IPS-18c (cell line): ENCODE measurements at regions not wholly inside any gene's neighbourhood (a gene's known extent, or its start where the extent isn't known, plus 50 kb on each side); places are given as distances from the start of the nearest gene placed in this dataset.

Source experiments
- H3K4me3 ChIP-seq: 2 replicates; pipeline ENCODE4 v1.7.0; 2013; ENCODE audit warnings: low read depth, mild to moderate bottlenecking, low read length, moderate library complexity; ENCODE audit not compliant: insufficient read depth
- H3K9me3 ChIP-seq: one replicate; pipeline ENCODE4 v1.6.1; 2013; ENCODE audit warnings: mild to moderate bottlenecking, low read length, moderate library complexity; ENCODE audit not compliant: control insufficient read depth, insufficient read depth

GRCh38 chr4:187433141-187433540 lies 562.4 kb upstream of the ZFP42 start:
- peaks cover under 1% of the 10 kb centered on the region for H3K9me3 ChIP-seq
- H3K4me3 ChIP-seq: no peak overlapping the region

GRCh38 chr4:187436251-187436650 lies 559.3 kb upstream of the ZFP42 start:
- peaks cover 2% of the 10 kb centered on the region for H3K9me3 ChIP-seq
- no peak overlapping the region for H3K4me3 ChIP-seq

GRCh38 chr4:187444061-187444460 lies 551.5 kb upstream of the ZFP42 start:
- H3K4me3 ChIP-seq: no peak overlapping the region
- H3K9me3 ChIP-seq: no peaks in the 10 kb centered on the region

GRCh38 chr4:187449702-187450101 lies 545.9 kb upstream of the ZFP42 start:
- Histone ChIP-seq H3K4me3 (no peak overlapping the region), H3K9me3 (no peaks in the 10 kb centered on the region)

GRCh38 chr4:187451776-187452175 lies 543.8 kb upstream of the ZFP42 start:
- no peak overlapping the region for H3K4me3 ChIP-seq
- H3K9me3 ChIP-seq: no peaks in the 10 kb centered on the region

GRCh38 chr4:187460016-187460415 lies 535.6 kb upstream of the ZFP42 start:
- Histone ChIP-seq H3K4me3 (no peak overlapping the region), H3K9me3 (peaks cover 2% of the 10 kb centered on the region)

- H3K9me3 ChIP-seq: peaks cover 2% of the 10 kb centered on the region
- no peak overlapping the region for H3K4me3 ChIP-seq
Measured at GRCh38 chr4:187464573-187464972, 531.0 kb upstream of the ZFP42 start.

GRCh38 chr4:187467224-187467623 lies 528.3 kb upstream of the ZFP42 start:
- H3K4me3 ChIP-seq: no peak overlapping the region

GRCh38 chr4:187469627-187470026 lies 525.9 kb upstream of the ZFP42 start:
- Histone ChIP-seq H3K4me3 (no peak overlapping the region), H3K9me3 (no peaks in the 10 kb centered on the region)

More at GRCh38 chr4:187467224-187467623, 528.3 kb upstream of the ZFP42 start:
- H3K9me3 ChIP-seq: no peaks in the 10 kb centered on the region

GRCh38 chr4:187470061-187470460 lies 525.5 kb upstream of the ZFP42 start:
- Histone ChIP-seq H3K9me3 (no peaks in the 10 kb centered on the region), H3K4me3 (no peak overlapping the region)

- Histone ChIP-seq H3K9me3 (no peaks in the 10 kb centered on the region), H3K4me3 (no peak overlapping the region)
Measured at GRCh38 chr4:187474238-187474637, 521.3 kb upstream of the ZFP42 start.

GRCh38 chr4:187475901-187476300 lies 519.7 kb upstream of the ZFP42 start:
- Histone ChIP-seq H3K4me3 (no peak overlapping the region), H3K9me3 (no peaks in the 10 kb centered on the region)

GRCh38 chr4:187477224-187477623 lies 518.3 kb upstream of the ZFP42 start:
- H3K9me3 ChIP-seq: no peaks in the 10 kb centered on the region
- no peak overlapping the region for H3K4me3 ChIP-seq

GRCh38 chr4:187478292-187479140 lies 517.1 kb upstream of the ZFP42 start:
- Histone ChIP-seq H3K9me3 (no peaks in the 10 kb centered on the region), H3K4me3 (no peak overlapping the region)

GRCh38 chr4:187479511-187479910 lies 516.1 kb upstream of the ZFP42 start:
- Histone ChIP-seq H3K4me3 (no peak overlapping the region), H3K9me3 (no peaks in the 10 kb centered on the region)

GRCh38 chr4:187480146-187481145 lies 515.1 kb upstream of the ZFP42 start:
- Histone ChIP-seq H3K4me3 (no peak overlapping the region), H3K9me3 (no peaks in the 10 kb centered on the region)

GRCh38 chr4:187484186-187484585 lies 511.4 kb upstream of the ZFP42 start:
- no peak overlapping the region for H3K4me3 ChIP-seq
- H3K9me3 ChIP-seq: peaks cover 10% of the 10 kb centered on the region

GRCh38 chr4:187485676-187486075 lies 509.9 kb upstream of the ZFP42 start:
- no peak overlapping the region for H3K4me3 ChIP-seq
- H3K9me3 ChIP-seq: peaks cover 10% of the 10 kb centered on the region
